ENCODE measurements at regions not wholly inside any gene's neighbourhood (a gene's known extent, or its start where the extent isn't known, plus 50 kb on each side); places are given as distances from the start of the nearest gene placed in this dataset.
A peak's percentile ranks its signal among the peaks of the same experiment; 100 is the strongest.

DNA sequence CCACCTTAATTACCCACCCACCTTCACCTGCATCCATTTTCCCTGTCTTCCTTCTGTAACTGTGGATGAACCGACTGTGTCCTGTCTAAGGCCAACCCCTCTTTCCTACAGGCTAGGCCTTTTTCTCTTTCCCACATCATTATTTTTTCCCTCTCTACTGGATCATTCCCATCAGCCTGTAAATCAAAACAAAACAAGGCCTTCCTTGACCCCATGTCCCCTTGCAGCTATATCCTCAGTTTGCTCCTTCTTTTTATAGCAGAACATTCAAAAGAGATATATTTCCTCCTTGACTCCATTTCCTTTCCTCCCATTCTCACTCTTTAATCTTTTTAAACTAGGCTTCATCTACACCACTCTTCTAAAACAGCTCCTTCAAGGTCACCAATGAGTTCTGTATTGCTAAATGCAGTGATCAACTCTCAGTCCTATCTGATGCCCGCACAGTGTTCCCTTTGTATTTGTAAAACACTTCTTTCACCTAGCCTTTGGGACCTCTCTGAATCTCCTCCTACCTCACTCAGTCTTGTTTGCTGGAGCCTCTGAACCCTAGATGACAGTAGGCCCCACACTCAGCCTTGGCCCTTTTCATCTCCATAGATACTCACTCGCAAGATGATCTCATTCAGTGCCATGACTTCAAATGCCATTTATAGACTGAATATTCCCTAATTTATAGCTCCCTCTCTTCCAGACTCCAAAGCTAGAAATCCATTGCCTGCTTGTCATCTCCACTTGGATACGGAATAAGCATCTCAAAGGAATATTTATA lies 55.7 kb downstream of the CXCR4 start:
- ATAC-seq, result no peak
- H3K27ac Mint-ChIP-seq, result peak overlapping the region; percentile 34
- H3K4me1 Mint-ChIP-seq, result peaks cover 53% of the 10 kb centered on the region
- H3K4me3 Mint-ChIP-seq, result no peak overlapping the region
- H3K9me3 Mint-ChIP-seq, result peaks cover 5% of the 10 kb centered on the region
- DNase-seq (ENCODE audit: low spot score in 2 of 2), result no peak
- H3K36me3 Mint-ChIP-seq, result no peaks in the 10 kb centered on the region

- ATAC-seq (no peak), DNase-seq (ENCODE audit: low spot score in 2 of 2) (no peak)
- peaks cover 5% of the 10 kb centered on the region for H3K9me3 Mint-ChIP-seq
- H3K4me3 Mint-ChIP-seq, result no peak overlapping the region
- H3K27ac Mint-ChIP-seq, result no peak overlapping the region
- peaks cover 8% of the 10 kb centered on the region for H3K36me3 Mint-ChIP-seq
- H3K4me1 Mint-ChIP-seq, result peaks cover 62% of the 10 kb centered on the region
These were observed 57.5 kb downstream of the CXCR4 start for GRCh38 chr2:136060416-136060815.

- Mint-ChIP-seq H3K4me1 (peaks cover 69% of the 10 kb centered on the region), H3K4me3 (no peak overlapping the region), H3K27ac (peak overlapping the region; percentile 36), H3K9me3 (peaks cover 8% of the 10 kb centered on the region), H3K36me3 (peaks cover 8% of the 10 kb centered on the region)
- ATAC-seq, result no peak
- DNase-seq (ENCODE audit: low spot score in 2 of 2), result no peak
These were observed 58.9 kb downstream of the CXCR4 start for GRCh38 chr2:136059036-136059472.

DNA sequence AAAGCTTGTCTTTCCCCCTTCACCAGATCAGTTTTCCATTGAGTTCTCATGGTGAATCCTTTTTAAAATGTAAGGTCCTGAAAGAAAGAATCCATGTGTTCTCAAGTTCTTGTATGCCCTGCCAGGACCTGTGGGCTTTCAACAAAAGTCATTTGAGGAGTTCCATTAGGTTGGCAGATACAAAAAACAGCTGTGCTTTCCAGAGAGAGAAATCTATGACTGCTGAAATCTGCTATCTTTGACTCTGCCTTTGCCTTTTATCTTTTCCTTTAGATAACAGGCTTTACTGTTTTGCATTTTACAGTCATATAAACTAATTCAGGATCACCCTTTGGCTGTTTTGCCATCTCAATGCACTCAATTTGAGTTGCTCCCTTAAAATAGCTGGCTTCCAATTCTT lies 59.7 kb downstream of the CXCR4 start:
- DNase-seq (ENCODE audit: low spot score in 2 of 2) (no peak), ATAC-seq (no peak)
- peak overlapping the region; percentile 91 for H3K27ac Mint-ChIP-seq

DNA sequence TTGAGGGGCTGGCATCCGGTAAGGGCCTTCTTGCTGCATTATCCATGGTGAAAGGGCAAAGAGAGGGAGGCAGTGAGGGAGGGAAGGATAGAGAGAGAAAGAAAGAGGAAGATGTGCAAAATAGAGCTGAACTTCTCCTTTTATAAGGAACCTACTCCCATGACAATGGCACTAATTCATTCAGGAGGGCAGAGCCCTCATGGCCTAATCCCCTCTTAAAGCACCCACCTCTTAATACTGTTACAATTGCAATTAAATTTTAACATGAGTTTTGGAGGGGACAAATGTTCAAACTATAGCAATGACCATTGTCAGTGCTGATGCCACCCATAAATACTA lies 60.2 kb downstream of the CXCR4 start:
- H3K4me3 Mint-ChIP-seq, result peak overlapping the region; percentile 55
- no peak for DNase-seq (ENCODE audit: low spot score in 2 of 2)
- peaks cover 8% of the 10 kb centered on the region for H3K9me3 Mint-ChIP-seq
- no peak for ATAC-seq
- peaks cover 8% of the 10 kb centered on the region for H3K36me3 Mint-ChIP-seq
- H3K27ac Mint-ChIP-seq, result peak overlapping the region; percentile 91
- H3K4me1 Mint-ChIP-seq, result peaks cover 69% of the 10 kb centered on the region

More for the DNA sequence above, 59.7 kb downstream of the CXCR4 start:
- peaks cover 66% of the 10 kb centered on the region for H3K4me1 Mint-ChIP-seq
- peak overlapping the region; percentile 55 for H3K4me3 Mint-ChIP-seq
- peaks cover 8% of the 10 kb centered on the region for H3K9me3 Mint-ChIP-seq
- H3K36me3 Mint-ChIP-seq, result peaks cover 8% of the 10 kb centered on the region

GRCh38 chr2:136057023-136057801 lies 60.7 kb downstream of the CXCR4 start:
- DNase-seq (ENCODE audit: low spot score in 2 of 2) (peak in 1 of 2 donors; percentile 81), ATAC-seq (peak; percentile 81)
- H3K36me3 Mint-ChIP-seq, result peaks cover 8% of the 10 kb centered on the region
- H3K4me3 Mint-ChIP-seq, result peak overlapping the region; percentile 55
- H3K27ac Mint-ChIP-seq, result peak overlapping the region; percentile 91
- H3K9me3 Mint-ChIP-seq, result peaks cover 4% of the 10 kb centered on the region
- H3K4me1 Mint-ChIP-seq, result peaks cover 69% of the 10 kb centered on the region

DNA sequence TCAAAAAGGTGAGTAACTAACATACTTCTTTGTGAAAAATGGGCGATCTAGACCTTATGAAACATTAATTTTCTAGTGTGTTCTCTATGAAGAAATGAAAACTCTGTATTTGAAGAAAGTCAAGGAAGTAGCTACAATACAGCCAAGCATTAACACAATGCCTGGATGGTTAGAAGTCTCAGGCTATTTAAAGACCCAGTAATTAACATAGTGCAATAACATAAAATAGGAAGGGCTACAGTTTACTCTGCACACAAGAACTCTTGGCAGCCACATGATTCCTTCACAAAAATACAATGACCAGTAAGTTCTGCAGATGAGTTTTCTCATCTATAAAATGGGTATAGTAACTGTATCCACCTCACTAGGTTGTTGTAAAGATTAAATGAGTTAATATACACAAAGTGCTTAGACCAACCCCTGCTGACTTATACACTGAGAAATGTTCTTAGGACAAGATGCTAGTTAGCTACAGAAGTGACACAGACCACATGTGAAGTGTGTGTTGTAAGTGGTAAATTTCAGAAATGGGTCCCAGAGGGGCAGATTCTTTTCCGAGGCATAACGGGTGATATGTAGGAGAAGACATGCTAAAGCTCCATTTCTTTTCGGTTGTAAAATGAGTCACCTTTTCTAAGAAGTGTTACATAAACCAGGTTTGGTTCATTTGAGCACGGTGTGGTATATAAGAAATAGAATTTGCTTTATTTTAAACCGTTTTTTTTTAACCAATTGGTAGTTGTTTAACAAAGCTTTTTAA lies 61.8 kb downstream of the CXCR4 start:
- ATAC-seq, result peak; percentile 69
- Mint-ChIP-seq H3K9me3 (peaks cover 3% of the 10 kb centered on the region), H3K36me3 (peaks cover 10% of the 10 kb centered on the region), H3K27ac (peak overlapping the region; percentile 91), H3K4me3 (peak overlapping the region; percentile 55), H3K4me1 (peaks cover 78% of the 10 kb centered on the region)
- DNase-seq (ENCODE audit: low spot score in 2 of 2), result peak in 1 of 2 donors; percentile 71

- ATAC-seq (no peak), DNase-seq (ENCODE audit: low spot score in 2 of 2) (no peak)
- Mint-ChIP-seq H3K27ac (peak overlapping the region; percentile 91), H3K4me1 (peaks cover 90% of the 10 kb centered on the region), H3K4me3 (peak overlapping the region; percentile 55), H3K9me3 (peaks cover 3% of the 10 kb centered on the region), H3K36me3 (peaks cover 14% of the 10 kb centered on the region)
These were observed 63.1 kb downstream of the CXCR4 start for GRCh38 chr2:136054856-136055255.

- Mint-ChIP-seq H3K27ac (peak overlapping the region; percentile 97), H3K36me3 (peaks cover 24% of the 10 kb centered on the region), H3K4me1 (peaks cover 92% of the 10 kb centered on the region), H3K9me3 (peaks cover 3% of the 10 kb centered on the region), H3K4me3 (peak overlapping the region; percentile 56)
- ATAC-seq (peak; percentile 67), DNase-seq (ENCODE audit: low spot score in 2 of 2) (peak in 1 of 2 donors; percentile 66)
These were observed 65.3 kb downstream of the CXCR4 start for GRCh38 chr2:136052369-136053362.

GRCh38 chr2:136051725-136052048 lies 66.3 kb upstream of the DARS1 start:
- Mint-ChIP-seq H3K4me3 (peak overlapping the region; percentile 56), H3K36me3 (peaks cover 24% of the 10 kb centered on the region), H3K27ac (peak overlapping the region; percentile 97), H3K4me1 (peaks cover 90% of the 10 kb centered on the region), H3K9me3 (peaks cover 3% of the 10 kb centered on the region)
- ATAC-seq (peak; percentile 15), DNase-seq (ENCODE audit: low spot score in 2 of 2) (no peak)

DNA sequence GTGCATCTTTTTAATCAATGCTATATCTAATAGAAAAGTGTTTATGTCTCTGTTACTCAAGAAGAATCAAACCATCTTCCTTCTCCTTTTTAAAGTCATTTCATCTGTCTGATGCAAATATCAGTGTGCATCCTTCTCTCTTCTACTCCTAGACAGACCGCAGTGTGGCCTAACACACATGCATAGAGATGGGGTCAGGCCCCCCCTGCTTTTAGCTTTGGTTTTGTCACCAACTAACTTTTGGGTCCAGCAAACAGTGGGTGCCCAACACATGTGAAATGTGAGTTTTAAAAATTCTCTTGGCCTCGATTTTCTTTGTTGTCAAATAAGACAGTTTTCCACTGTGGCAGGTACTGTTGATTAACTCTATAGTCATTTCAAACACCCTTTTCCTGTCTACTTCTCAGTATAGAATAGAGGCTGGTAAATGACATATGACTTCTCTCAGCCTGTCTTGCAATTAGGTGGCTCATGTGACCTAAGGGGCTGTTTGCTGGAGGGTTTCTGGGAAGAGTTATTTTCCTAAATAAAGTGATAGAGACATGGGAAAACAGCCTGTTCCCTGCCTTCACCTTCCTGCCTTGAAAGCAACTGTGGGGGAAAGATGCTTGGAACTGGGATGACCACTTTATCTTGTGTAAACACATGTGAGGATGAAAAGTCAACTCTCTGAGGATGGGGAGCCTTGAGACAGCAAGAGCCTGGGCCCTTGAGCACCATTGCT lies 65.7 kb upstream of the DARS1 start:
- peak overlapping the region; percentile 97 for H3K27ac Mint-ChIP-seq
- peak overlapping the region; percentile 56 for H3K4me3 Mint-ChIP-seq
- peaks cover 7% of the 10 kb centered on the region for H3K9me3 Mint-ChIP-seq
- peaks cover 20% of the 10 kb centered on the region for H3K36me3 Mint-ChIP-seq
- ATAC-seq, result peak; percentile 74
- DNase-seq (ENCODE audit: low spot score in 2 of 2), result peak in 1 of 2 donors; percentile 82
- H3K4me1 Mint-ChIP-seq, result peaks cover 91% of the 10 kb centered on the region

DNA sequence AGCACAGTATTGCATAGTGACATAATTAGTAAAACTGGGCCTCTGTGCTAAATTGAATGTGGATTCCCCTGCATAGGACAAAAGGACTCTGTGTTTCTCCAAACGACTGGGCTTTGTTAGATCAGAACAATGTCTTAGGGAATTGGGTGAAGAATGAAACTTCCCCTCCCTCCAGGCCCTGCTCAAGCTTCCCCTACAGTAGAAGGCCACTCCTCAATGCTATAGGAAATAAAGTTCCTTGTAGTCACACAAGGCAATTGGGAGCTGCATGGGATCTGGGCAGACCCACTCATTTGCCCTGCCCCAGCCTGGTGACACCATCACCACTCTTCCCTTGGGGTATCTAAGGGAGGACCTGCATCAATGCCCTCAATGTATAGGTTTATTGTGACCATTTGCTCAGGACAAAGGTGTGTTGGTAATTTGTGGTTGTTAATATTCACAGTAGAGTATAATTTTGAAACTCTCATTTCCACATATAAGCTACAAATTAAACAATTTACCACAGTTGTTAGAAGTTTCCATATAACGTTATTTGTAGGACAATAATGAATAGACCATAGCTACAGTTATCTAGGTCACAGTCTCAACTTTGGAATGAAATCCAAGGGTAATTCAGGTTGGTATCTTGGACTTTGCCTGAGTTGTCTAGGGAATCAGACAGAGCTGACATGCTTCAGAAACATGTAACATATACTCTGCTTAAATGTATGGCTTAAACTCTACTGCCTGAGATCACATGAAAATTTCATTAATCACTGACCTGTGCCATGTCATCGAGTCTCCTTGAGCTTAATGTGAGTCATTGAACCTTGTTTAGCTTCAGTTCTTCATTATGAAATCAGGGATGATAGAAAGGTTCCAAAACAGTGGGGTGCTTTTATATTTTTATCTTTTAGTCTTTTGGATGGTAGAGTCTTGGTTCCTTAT lies 64.8 kb upstream of the DARS1 start:
- ATAC-seq (no peak), DNase-seq (ENCODE audit: low spot score in 2 of 2) (peak in 1 of 2 donors; percentile 57)
- peak overlapping the region; percentile 97 for H3K27ac Mint-ChIP-seq
- H3K4me1 Mint-ChIP-seq, result peaks cover 86% of the 10 kb centered on the region
- H3K4me3 Mint-ChIP-seq, result peak overlapping the region; percentile 56
- peaks cover 16% of the 10 kb centered on the region for H3K36me3 Mint-ChIP-seq
- H3K9me3 Mint-ChIP-seq, result peaks cover 7% of the 10 kb centered on the region
